Mesenchymal stem cell (in vitro differentiated cells and primary cell): ENCODE measurements at regions not wholly inside any gene's neighbourhood (a gene's known extent, or its start where the extent isn't known, plus 50 kb on each side); places are given as distances from the start of the nearest gene placed in this dataset.
"Not testable (repeated sequence)": the region's sequence is repeated elsewhere in the genome, so short reads cannot be mapped to it uniquely, and the experiment has no call there.

Experiments used
- DNase-seq: peaks from one replicate; pipeline ENCODE4 v3.0.0-alpha.2; 2013
- H2AFZ ChIP-seq: one replicate; pipeline ENCODE4 v1.6.1; 2013; ENCODE audit warnings: low read depth, mild to moderate bottlenecking, control low read depth, inconsistent platforms, low read length, moderate library complexity
- H2AK5ac ChIP-seq: 2 replicates; pipeline ENCODE4 v1.6.1; 2013; ENCODE audit warnings: low read length, moderate library complexity, mild to moderate bottlenecking, inconsistent platforms; ENCODE audit not compliant: severe bottlenecking
- H2BK120ac ChIP-seq: one replicate; pipeline ENCODE4 v1.6.1; 2013; ENCODE audit warnings: low read depth, mild to moderate bottlenecking, inconsistent platforms, low read length, moderate library complexity
- H2BK12ac ChIP-seq, 2 experiments: one replicate each; pipeline ENCODE4 v1.6.1; 2013; ENCODE audit warnings: inconsistent platforms in 2 of 2, low read length in 2 of 2, mild to moderate bottlenecking in 2 of 2, moderate library complexity in 2 of 2, control low read depth in 1 of 2
- H2BK15ac ChIP-seq: one replicate; pipeline ENCODE4 v1.6.1; 2013; ENCODE audit warnings: mild to moderate bottlenecking, low read depth, inconsistent platforms; ENCODE audit not compliant: poor library complexity, severe bottlenecking
- H2BK5ac ChIP-seq: 2 replicates; pipeline ENCODE4 v1.6.1; 2013; ENCODE audit warnings: low read depth, mild to moderate bottlenecking, low read length, control low read depth, inconsistent platforms; ENCODE audit not compliant: poor library complexity, severe bottlenecking
- H3K14ac ChIP-seq, 2 experiments: one replicate each; pipeline ENCODE4 v1.6.1; 2013; ENCODE audit warnings: inconsistent platforms in 2 of 2, low read length in 2 of 2, control low read depth in 1 of 2, mild to moderate bottlenecking in 1 of 2, moderate library complexity in 1 of 2
- H3K18ac ChIP-seq, 2 experiments: one replicate each; pipeline ENCODE4 v1.6.1; 2013; ENCODE audit warnings: inconsistent platforms in 2 of 2, low read length in 2 of 2, control low read depth in 1 of 2, low read depth in 1 of 2, mild to moderate bottlenecking in 1 of 2
- H3K23ac ChIP-seq, 2 experiments: one replicate each; pipeline ENCODE4 v1.6.1; 2013; ENCODE audit warnings: inconsistent platforms in 2 of 2, low read length in 2 of 2, mild to moderate bottlenecking in 2 of 2, moderate library complexity in 2 of 2, control low read depth in 1 of 2
- H3K27ac ChIP-seq: 2 replicates; pipeline ENCODE4 v1.5.1; 2013; ENCODE audit warnings: mild to moderate bottlenecking, moderate library complexity, low read length, control low read depth, inconsistent platforms; ENCODE audit not compliant: poor library complexity, severe bottlenecking
- H3K27me3 ChIP-seq, 2 experiments: 2 replicates each; pipeline versions ENCODE4 v1.6.1 to v1.7.0; 2013; ENCODE audit warnings: low read length in 2 of 2, mild to moderate bottlenecking in 2 of 2, moderate library complexity in 2 of 2, control low read depth in 1 of 2, inconsistent platforms in 1 of 2; ENCODE audit not compliant: control insufficient read depth in 1 of 2, insufficient read depth in 1 of 2
- H3K36me3 ChIP-seq, 2 experiments: 2 replicates each; pipeline versions ENCODE4 v1.6.1 to v1.7.0; 2013; ENCODE audit warnings: low read length in 2 of 2, control low read depth in 1 of 2, inconsistent platforms in 1 of 2, low read depth in 1 of 2, mild to moderate bottlenecking in 1 of 2; ENCODE audit not compliant: insufficient read depth in 2 of 2, control insufficient read depth in 1 of 2
- H3K4ac ChIP-seq, 2 experiments: one replicate each; pipeline ENCODE4 v1.6.1; 2013; ENCODE audit warnings: inconsistent platforms in 2 of 2, low read length in 2 of 2, mild to moderate bottlenecking in 2 of 2, moderate library complexity in 2 of 2, control low read depth in 1 of 2, low read depth in 1 of 2
- H3K4me1 ChIP-seq: 2 replicates; pipeline ENCODE4 v1.6.1; 2013; ENCODE audit warnings: low read depth, low read length, control low read depth; ENCODE audit not compliant: control insufficient read depth, insufficient read depth
- H3K4me2 ChIP-seq: 2 replicates; pipeline ENCODE4 v1.6.1; 2013; ENCODE audit warnings: low read length, mild to moderate bottlenecking, inconsistent platforms; ENCODE audit not compliant: poor library complexity, severe bottlenecking
- H3K4me3 ChIP-seq, 2 experiments: 2 replicates each; pipeline versions ENCODE4 v1.5.1 to v1.7.0; 2013; ENCODE audit warnings: low read length in 2 of 2, mild to moderate bottlenecking in 2 of 2, control low read depth in 1 of 2, low read depth in 1 of 2; ENCODE audit not compliant: insufficient read depth in 1 of 2
- H3K79me1 ChIP-seq: replicated peaks from 2 replicates; pipeline ENCODE4 v1.6.1; 2013; ENCODE audit warnings: mild to moderate bottlenecking, control low read depth, low read length, inconsistent platforms; ENCODE audit not compliant: poor library complexity, severe bottlenecking
- H3K9ac ChIP-seq: 2 replicates; pipeline ENCODE4 v1.7.0; 2013; ENCODE audit warnings: mild to moderate bottlenecking, low read length, moderate library complexity
- H3K9me3 ChIP-seq: 2 replicates; pipeline ENCODE4 v1.7.0; 2013; ENCODE audit warnings: mild to moderate bottlenecking, low read length; ENCODE audit not compliant: control insufficient read depth
- H4K8ac ChIP-seq: one replicate; pipeline ENCODE4 v1.6.1; 2013; ENCODE audit warnings: inconsistent platforms, mild to moderate bottlenecking, low read length, moderate library complexity
- H4K91ac ChIP-seq: one replicate; pipeline ENCODE4 v1.6.1; 2013; ENCODE audit warnings: mild to moderate bottlenecking, low read length, inconsistent platforms
- WGBS: methylation state at CpG from one replicate; pipeline ENCODE4 v1.1.7; 2013; ENCODE audit warnings: mixed read lengths; 5-methylcytosine and 5-hydroxymethylcytosine counted together

DNA sequence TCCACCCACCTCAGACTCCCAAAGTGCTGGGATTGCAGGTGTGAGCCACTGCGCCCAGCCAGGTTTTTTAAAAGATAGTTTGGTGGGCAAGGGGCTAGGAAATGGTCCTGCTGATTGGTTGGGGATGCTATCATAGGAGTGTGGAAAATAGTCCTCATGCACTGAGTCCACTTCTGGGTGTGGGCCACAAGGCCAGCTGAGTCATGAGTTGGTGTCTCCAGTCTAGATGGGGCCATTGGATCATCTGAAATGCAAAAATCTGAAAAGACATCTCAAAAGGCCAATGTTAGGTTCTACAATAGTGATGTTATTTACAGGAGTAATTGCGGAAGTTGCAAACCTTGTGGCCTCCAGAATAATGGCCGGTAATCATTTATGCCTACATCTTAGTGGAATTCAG lies 221.1 kb downstream of the ZNF674 start:
- Histone ChIP-seq H2AFZ (no peak overlapping the region), H3K27ac (no peak overlapping the region), H2BK15ac (no peak overlapping the region), H2AK5ac (peak overlapping the region; percentile 70), H3K23ac (no peak overlapping the region), H3K9ac (no peak overlapping the region), H3K4ac (no peak overlapping the region), H3K36me3 (no peaks in the 10 kb centered on the region), H2BK5ac (no peak overlapping the region), H3K79me1 (no peaks in the 10 kb centered on the region), H3K18ac (no peak overlapping the region), H4K8ac (no peak overlapping the region), H3K4me1 (peaks cover 3% of the 10 kb centered on the region), H3K14ac (no peak overlapping the region), H3K4me2 (no peak overlapping the region), H3K4me3 (no peak overlapping the region), H2BK120ac (no peak overlapping the region), H3K9me3 (no peaks in the 10 kb centered on the region), H2BK12ac (no peak overlapping the region), H4K91ac (no peak overlapping the region), H3K27me3 (peaks cover 0 to 50% of the 10 kb centered on the region in 2 experiments)
- no peak for DNase-seq
- WGBS = 90% methylated on average over 1 of the region's 3 CpGs

DNA sequence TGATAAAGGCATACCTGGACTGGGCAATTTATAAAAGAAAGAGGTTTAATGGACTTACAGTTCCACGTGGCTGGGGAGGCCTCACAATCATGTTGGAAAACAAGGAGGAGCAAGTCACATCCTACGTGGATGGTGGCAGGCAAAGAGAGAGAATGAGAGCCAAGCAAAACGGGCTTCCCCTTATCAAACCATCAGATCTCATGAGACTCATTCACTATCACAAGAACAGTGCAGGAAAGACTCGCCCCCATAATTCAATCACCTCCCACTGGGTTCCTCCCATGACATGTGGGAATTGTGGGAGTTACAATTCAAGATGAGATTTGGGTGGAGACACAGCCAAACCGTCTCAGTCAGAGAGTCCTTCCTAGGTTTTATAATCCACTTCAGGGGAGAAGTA lies 222.3 kb downstream of the ZNF674 start:
- H3K27me3 ChIP-seq = peaks cover 0 to 56% of the 10 kb centered on the region in 2 experiments
- H3K4me1 ChIP-seq, H2BK12ac ChIP-seq, H2AK5ac ChIP-seq, H3K36me3 ChIP-seq, H3K4ac ChIP-seq, H3K4me2 ChIP-seq, H3K4me3 ChIP-seq, H2AFZ ChIP-seq, H2BK15ac ChIP-seq, H3K79me1 ChIP-seq, H2BK120ac ChIP-seq, H3K27ac ChIP-seq, DNase-seq, H4K8ac ChIP-seq, H4K91ac ChIP-seq, H3K9me3 ChIP-seq, H3K23ac ChIP-seq, H2BK5ac ChIP-seq, H3K18ac ChIP-seq, H3K9ac ChIP-seq, H3K14ac ChIP-seq: not testable (repeated sequence)
- WGBS = 90% methylated on average over 1 of the region's 5 CpGs

DNA sequence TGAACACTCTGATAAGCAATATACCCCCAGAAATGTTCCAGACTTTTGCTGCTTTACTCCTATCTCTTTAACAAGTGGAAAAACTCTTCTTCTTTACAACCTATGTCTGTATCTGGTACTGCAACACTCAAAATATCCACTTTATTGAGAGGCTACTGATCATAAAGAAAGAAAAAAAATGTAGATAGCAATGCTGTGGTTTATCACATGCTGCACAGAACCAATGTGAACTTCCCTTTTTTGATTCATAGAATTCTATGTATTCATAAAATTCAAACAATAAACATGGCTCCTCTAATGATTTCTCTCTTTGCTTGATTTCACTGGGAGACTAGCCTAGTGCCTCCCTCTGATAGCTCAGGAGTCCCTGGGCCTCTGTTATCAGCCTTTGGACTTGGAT lies 223.5 kb downstream of the ZNF674 start:
- Histone ChIP-seq H2BK15ac (no peak overlapping the region), H3K36me3 (no peaks in the 10 kb centered on the region), H2BK12ac (no peak overlapping the region), H3K79me1 (no peaks in the 10 kb centered on the region), H3K4me1 (no peaks in the 10 kb centered on the region), H2BK120ac (no peak overlapping the region), H3K4me2 (no peak overlapping the region), H3K4me3 (no peak overlapping the region), H4K8ac (no peak overlapping the region), H3K14ac (no peak overlapping the region), H3K9ac (no peak overlapping the region), H3K27ac (no peak overlapping the region), H3K18ac (no peak overlapping the region), H2AK5ac (no peak overlapping the region), H4K91ac (no peak overlapping the region), H3K27me3 (peaks cover 0 to 60% of the 10 kb centered on the region in 2 experiments), H3K23ac (no peak overlapping the region), H2AFZ (no peak overlapping the region), H3K4ac (no peak overlapping the region), H3K9me3 (no peaks in the 10 kb centered on the region), H2BK5ac (no peak overlapping the region)
- DNase-seq = no peak

DNA sequence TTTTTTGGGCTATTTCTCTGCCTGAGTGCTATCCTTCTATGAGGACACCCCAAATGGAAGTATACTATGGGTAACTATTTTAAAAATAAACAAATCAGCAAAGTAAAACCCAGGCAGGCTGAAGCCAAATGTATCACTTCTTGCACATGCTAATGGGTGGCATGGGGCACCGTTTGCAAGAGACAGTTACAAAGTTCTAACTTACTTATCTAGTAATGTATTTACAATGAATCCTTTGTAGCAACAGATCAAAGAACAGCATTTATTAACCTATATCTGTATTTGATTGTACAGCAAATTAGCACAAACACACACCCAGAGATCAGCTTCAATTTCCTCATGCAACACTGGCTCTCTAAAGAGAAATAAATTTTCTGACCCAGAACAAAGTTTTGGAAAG lies 225.5 kb downstream of the ZNF674 start:
- H3K79me1 ChIP-seq = no peaks in the 10 kb centered on the region
- H2BK12ac ChIP-seq = no peak overlapping the region
- H4K8ac ChIP-seq = no peak overlapping the region
- no peak overlapping the region for H3K4me2 ChIP-seq
- H3K27ac ChIP-seq = no peak overlapping the region
- no peak overlapping the region for H4K91ac ChIP-seq
- no peak overlapping the region for H3K4ac ChIP-seq
- no peak overlapping the region for H2AK5ac ChIP-seq
- H3K14ac ChIP-seq = no peak overlapping the region
- no peak overlapping the region for H3K23ac ChIP-seq
- DNase-seq = no peak
- no peak overlapping the region for H2BK5ac ChIP-seq
- H3K9ac ChIP-seq = no peak overlapping the region
- H2BK15ac ChIP-seq = no peak overlapping the region
- no peak overlapping the region for H3K4me3 ChIP-seq
- no peaks in the 10 kb centered on the region for H3K4me1 ChIP-seq
- no peaks in the 10 kb centered on the region for H3K36me3 ChIP-seq
- H2BK120ac ChIP-seq = no peak overlapping the region
- no peaks in the 10 kb centered on the region for H3K9me3 ChIP-seq
- no CpG with 5 or more reads among the region's 1 CpG for WGBS
- H3K27me3 ChIP-seq = peaks cover 0 to 51% of the 10 kb centered on the region in 2 experiments
- H3K18ac ChIP-seq = no peak overlapping the region
- H2AFZ ChIP-seq = no peak overlapping the region
